H4 (cell line): ENCODE measurements at regions not wholly inside any gene's neighbourhood (a gene's known extent, or its start where the extent isn't known, plus 50 kb on each side); places are given as distances from the start of the nearest gene placed in this dataset.
"Not testable (repeated sequence)": the region's sequence is repeated elsewhere in the genome, so short reads cannot be mapped to it uniquely, and the experiment has no call there.

ENCODE experiments used
- DNase-seq: peaks from one replicate; pipeline ENCODE4 v3.0.0-alpha.2; 2015; ENCODE audit warnings: low spot score

DNA sequence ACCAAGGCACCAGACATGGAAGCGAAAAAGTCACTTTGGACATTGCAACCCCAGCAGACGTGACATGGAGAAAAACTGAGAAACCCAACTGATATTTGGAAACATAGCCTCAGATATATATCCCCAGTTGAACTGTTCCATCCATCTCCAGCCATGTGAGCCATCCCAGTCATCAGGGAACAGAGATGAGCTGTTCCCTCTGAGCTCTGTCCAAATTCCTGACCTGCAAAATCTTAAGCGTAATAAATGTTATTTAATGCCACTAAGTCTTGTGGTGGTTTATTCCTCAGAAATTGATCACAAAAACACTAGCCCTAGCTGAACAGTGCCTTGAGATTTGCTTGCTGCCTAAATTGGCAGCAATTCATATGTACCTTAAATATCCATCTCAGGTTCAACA, 182.8 kb downstream of the NRP2 start:
- DNase-seq: no peak

DNA sequence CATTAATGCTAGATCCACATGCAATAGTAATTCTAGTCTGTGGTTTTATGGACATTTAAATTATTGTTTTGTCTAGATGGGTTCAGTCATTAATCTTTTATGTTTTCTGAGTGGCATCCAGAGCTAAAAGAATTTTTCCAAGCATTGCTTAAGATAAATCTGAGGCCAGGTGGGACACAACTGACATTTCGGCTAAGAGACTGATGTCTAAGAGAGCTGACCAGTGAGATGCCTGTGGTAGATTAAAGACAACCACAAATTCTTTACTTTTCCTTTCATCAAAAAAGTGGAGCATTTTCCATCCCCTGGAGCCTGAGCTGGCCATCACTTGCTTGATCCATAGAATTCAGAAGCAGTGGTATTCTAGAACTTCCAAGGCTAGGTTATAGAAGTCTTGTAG, 182.2 kb downstream of the NRP2 start:
- no peak for DNase-seq

DNA sequence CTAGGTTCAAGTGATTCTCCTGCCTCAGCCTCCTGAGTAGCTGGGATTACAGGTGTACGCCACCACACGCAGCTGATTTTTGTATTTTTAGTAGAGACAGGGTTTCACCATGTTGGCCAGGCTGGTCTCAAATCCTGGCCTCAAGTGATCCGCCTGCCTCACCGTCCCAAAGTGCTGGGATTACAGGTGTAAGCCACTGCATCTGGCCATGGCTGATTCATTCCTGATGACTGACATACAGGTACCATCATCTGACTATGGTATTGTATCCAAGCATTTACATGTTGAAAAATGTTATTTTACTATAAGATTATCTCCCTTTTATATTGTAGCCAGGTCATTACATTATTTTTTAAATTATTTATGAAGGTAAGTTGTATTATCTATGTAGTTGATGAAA, 180.5 kb downstream of the NRP2 start:
- not testable (repeated sequence) for DNase-seq

DNA sequence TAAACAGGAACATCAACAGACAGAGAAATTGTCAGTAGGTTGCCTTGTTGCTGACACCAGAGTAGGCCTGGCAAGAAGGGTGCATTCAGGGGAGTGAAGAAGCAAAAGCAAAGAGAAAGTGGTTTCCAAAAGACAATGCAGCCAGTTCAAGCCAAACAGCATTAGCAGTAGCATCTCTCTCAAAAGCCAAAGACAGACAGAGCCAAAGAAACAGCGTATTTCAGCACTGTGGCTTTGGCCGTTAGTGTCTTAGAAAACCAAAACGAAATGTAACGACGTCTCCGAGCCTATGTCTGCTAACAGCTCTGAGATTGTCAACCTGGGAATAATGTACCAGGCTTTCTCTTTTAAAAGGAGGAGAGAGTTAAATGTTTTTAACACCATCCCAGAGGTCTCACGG, 178.6 kb downstream of the NRP2 start:
- no peak for DNase-seq

DNA sequence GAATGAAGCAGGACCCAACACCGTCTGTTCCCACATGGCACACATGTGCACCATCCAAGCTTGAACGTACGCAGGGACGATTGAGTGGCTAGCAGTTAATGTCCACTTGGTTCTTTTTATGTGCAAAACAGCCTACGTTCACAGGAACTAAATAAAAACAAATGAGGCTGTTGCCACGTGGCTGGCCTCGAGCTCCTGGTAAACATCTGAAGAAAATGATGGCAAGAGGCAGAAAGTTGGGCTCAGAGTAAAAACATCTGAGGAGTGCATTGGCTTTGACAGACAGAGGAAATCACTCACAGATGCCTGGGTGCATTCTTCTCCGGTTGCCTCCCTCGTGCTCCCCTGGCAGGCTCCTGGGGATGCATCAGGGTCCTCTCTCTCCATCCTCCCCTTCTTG, 177.9 kb downstream of the NRP2 start:
- no peak for DNase-seq

DNA sequence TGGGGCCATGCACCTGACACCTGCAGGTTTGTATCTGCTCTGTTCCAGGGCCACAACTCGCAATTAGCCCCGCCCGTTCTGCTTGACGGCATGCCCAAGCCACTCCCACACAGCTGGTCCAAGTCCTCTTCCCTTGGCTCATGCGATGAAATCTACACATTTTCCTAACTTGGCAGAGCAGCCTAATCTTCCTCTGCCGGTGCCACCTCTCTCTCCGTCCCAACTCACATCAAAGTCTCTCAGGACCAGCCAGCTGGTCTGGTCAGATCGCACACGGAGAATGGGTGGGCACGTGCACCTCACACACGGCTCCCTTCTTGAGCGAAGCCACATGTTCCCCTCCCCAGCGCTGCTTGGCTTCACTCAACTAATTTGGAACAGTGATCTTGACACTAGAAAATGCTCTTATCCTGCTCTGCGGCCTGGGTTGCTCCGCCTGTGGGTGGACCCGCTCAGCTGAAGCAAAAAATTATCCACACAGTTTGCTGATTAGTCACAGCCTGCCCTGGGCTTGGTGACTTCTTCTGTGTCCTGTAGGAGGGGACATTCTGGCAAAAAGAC, 176.7 kb downstream of the NRP2 start:
- DNase-seq: no peak

DNA sequence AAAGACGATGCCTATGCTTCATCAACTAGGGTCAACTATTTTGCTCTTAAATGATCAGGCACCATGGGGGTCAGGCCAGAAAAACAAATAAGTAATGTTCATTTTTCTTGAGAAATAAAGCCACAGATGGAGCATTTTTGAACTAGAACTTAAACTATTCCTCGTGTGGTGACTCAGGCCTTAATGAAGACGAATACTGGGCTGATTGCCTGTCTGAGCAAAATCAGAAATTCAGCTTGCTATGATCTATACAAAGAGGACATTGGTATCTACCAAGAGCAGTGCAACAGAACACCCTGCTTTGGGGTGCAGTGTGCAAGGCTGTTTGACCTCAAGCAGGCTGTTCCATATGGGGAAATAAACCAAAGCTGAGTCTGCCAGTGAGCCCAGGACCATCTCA, 176.0 kb downstream of the NRP2 start:
- DNase-seq: no peak

DNA sequence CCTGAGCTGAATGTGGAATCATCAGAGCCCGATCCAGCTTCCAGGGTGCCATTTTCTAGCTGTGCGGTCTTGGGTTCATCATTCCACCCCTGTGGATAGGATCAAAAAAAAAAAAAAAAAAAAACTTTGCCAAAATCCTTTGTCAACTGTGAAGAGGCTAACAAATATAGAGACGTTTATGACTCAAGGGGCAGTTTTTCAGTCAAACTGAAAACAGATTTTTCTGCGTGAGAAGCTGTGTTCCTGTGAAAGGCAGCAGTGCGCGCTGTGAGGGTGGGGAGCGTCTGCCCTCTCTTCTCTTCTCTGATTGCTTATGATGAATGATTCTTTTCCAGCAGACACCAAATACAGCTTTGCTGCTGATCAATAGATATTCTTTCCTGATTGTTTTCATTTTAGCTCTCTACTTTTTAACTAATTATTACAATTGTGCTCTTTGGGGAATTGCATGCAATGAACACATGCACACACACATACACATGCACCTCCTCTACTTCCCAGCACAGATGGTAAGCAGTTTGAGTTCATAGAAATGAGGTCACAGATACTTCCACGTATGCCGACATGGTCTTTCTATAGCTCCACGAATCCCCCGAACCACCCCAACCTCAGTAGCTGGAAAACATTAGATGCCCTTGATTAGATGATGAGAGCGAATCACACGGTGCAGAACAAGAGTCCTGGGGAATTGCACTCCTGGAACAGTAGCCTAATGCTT, 175.4 kb downstream of the NRP2 start:
- no peak for DNase-seq

DNA sequence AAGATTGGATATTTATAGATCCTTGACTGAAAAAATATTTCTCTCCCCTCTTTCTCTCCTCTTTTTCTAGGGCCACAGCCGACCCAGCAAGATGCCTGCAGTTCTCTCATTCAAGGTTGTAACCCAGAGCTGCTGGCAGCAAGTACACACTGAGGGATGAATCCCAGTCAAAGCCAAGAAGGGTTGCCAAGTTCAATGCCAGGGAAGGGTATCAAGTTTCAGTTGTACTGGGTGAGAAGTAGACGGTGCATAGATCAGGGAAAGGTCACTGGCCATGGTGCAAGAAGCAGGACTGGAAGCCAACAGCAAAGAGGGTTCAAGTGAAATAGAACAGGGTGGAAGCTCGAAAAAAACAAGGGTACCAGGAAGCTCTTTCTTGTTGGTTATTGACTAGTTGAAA, 170.2 kb downstream of the NRP2 start:
- DNase-seq: no peak

DNA sequence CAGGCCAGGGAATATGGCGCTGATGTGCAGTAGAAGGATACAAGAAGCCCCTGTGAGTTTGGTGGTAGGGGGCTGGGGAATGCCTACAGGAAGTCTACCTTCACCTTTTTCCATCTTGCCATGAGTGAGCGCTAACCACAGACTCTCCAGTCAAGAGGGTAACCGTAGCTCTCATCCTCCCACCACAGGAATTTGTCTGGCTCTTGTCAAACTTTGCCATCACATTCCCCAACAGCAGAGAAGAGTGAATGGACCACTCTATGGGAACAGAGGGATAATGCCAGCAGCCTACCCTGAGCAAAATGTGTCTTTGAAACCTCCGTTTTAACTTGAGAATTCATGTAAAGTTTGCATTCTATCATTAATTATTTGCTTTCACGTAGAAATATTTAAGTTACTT, 168.3 kb downstream of the NRP2 start:
- DNase-seq: no peak

DNA sequence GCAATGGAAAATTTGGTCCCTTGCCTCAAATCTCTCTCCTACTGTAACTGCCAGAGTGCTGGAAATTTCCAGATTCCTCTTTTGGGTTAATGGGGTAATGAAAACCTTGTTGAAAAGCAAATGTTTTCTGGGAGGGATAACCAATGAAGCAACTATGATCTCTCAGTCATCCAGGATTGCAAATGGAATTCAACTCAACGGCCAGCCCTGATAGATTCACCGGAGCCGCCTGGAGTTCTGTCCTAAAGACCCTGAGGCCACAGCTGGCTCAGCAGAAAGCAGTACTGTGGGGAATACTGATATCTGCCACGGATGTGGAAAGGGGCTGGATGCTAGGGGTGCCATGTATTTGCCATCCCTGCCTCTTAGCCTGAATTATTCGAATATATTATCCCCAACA, 167.8 kb downstream of the NRP2 start:
- no peak for DNase-seq

DNA sequence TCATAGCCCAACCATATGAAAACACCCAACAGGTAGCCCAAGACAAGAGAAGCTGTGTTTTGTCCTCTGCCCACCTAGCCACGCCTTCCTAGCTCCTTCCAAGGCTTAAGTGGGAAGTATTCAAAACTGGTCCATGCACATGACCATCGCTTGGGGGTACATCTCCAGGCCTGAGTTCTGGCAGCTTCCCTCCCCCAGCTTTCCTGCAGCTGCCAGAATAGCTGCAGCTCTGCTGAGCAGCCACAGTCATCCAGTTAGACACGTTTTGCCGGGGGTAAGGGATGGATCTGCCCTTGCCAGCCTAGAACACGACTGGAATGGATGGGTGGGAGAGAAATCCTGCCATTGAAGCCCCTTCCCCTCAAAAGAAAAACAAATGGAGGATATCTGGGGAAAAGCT, 166.8 kb downstream of the NRP2 start:
- peak; percentile 52 for DNase-seq

DNA sequence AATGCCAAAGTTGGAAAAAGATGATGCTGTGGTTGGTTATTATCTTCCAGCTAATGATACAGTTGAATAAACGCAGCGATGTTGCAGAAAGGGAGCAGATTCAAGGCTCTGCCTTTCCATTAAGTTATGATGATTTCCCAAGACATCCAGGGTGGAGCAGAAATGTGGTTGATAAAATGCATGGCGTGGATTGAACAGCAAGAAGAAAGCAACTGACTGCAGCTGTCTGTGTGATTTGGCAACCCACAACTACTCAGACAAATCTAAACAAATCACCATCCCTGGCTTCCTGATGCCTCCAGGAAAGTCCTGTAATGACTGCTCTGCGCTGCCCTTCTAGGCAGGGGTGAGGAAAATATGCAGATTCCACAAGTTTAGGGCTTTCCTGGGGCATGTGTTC, 166.3 kb downstream of the NRP2 start:
- DNase-seq: peak; percentile 82
